NT2/D1 (cell line): ENCODE measurements at regions not wholly inside any gene's neighbourhood (a gene's known extent, or its start where the extent isn't known, plus 50 kb on each side); places are given as distances from the start of the nearest gene placed in this dataset.

ENCODE experiments used
- SUZ12 ChIP-seq: IDR thresholded peaks from 2 replicates; pipeline ENCODE4 v1.6.1; 2011; ENCODE audit not compliant: insufficient read length, insufficient read depth; ENCODE audit errors: extremely low read depth
- YY1 ChIP-seq: IDR thresholded peaks from 2 replicates; pipeline ENCODE4 v1.6.1; 2011; ENCODE audit not compliant: insufficient read length, insufficient read depth
- ZNF274 ChIP-seq: IDR thresholded peaks from 2 replicates; pipeline ENCODE4 v1.6.1; 2011; ENCODE audit warnings: mild to moderate bottlenecking, low read depth, low read length

GRCh38 chr1:221192055-221192454, 312.8 kb downstream of the HLX start:
- TF ChIP-seq ZNF274 (no peak), YY1 (no peak), SUZ12 (no peak)
